Neural progenitor cell (in vitro differentiated cells): ENCODE measurements at regions not wholly inside any gene's neighbourhood (a gene's known extent, or its start where the extent isn't known, plus 50 kb on each side); places are given as distances from the start of the nearest gene placed in this dataset.
"Not testable (repeated sequence)": the region's sequence is repeated elsewhere in the genome, so short reads cannot be mapped to it uniquely, and the experiment has no call there.

ENCODE experiments used
- EZH2 ChIP-seq: fragments of 200-600 bp; sonication (generic); IDR thresholded peaks from 2 replicates; pipeline ENCODE4 v1.6.1; 2017; ENCODE audit warnings: antibody characterized with exemption, mild to moderate bottlenecking, moderate library complexity
- EZH2phosphoT487 ChIP-seq: fragments of 200-600 bp; sonication (generic); IDR thresholded peaks from 2 replicates; pipeline ENCODE4 v1.6.1; 2017; ENCODE audit warnings: antibody characterized with exemption
- TF ChIP-seq, protein P1 (sequence below): fragments of 200-600 bp; sonication (generic); IDR thresholded peaks from 2 replicates; pipeline ENCODE4 v1.5.1; 2017; ENCODE audit warnings: antibody characterized with exemption, mild to moderate bottlenecking

DNA sequence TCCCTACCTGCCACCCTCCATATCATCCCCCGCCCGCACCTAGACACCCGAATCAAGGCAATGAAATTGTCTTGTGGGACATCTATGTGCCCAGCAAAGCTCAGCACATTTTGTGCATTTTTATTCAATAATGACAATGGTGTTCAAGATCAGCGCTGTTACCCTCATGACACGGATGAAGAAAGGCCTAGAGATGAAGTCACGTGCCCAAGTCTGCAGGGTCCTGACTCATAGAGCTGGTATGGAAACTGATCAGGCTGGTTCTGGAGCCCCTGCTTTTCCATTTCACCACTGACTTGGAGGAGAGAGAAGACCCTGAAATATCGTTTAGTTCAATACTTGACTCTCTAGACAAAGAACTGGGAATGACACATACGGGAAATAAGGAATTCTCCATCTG, 136.2 kb downstream of the KLRB1 start:
- TF ChIP-seq, protein P1, sequence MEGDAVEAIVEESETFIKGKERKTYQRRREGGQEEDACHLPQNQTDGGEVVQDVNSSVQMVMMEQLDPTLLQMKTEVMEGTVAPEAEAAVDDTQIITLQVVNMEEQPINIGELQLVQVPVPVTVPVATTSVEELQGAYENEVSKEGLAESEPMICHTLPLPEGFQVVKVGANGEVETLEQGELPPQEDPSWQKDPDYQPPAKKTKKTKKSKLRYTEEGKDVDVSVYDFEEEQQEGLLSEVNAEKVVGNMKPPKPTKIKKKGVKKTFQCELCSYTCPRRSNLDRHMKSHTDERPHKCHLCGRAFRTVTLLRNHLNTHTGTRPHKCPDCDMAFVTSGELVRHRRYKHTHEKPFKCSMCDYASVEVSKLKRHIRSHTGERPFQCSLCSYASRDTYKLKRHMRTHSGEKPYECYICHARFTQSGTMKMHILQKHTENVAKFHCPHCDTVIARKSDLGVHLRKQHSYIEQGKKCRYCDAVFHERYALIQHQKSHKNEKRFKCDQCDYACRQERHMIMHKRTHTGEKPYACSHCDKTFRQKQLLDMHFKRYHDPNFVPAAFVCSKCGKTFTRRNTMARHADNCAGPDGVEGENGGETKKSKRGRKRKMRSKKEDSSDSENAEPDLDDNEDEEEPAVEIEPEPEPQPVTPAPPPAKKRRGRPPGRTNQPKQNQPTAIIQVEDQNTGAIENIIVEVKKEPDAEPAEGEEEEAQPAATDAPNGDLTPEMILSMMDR = not testable (repeated sequence)
- not testable (repeated sequence) for TF ChIP-seq EZH2phosphoT487, EZH2
